ENCODE measurements at regions not wholly inside any gene's neighbourhood (a gene's known extent, or its start where the extent isn't known, plus 50 kb on each side); places are given as distances from the start of the nearest gene placed in this dataset.
A peak's percentile ranks its signal among the peaks of the same experiment; 100 is the strongest.

DNA sequence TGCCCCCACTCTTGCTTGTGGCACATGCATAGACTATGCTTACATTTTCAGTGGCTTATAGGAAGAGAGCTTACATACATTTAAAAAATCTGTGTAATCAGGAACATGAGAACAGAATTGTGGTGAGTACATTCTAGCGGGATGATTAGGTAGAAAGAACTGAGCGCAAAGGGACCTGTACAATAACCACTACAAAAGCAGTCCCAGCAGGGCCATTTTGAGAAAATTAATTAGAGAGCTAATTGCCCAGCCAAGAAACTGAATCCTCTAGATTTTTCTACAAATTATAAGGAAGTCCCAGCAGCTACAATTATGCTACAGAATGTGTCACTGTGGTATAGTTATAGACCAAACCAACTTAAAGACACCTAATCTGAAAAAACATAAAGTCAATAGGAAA is 105.6 kb upstream of the TNFAIP3 start:
- Histone ChIP-seq H3K27ac (ENCODE audit: insufficient read depth, low read length) (no peak overlapping the region), H3K4me3 (ENCODE audit: insufficient read depth, low read depth, low read length) (no peak overlapping the region), H3K23ac (ENCODE audit: low read depth, low read length) (no peak overlapping the region), H2AFZ (replicated peaks; ENCODE audit: low read length, poor library complexity) (no peak overlapping the region), H3K14ac (replicated peaks; ENCODE audit: low read depth, low read length) (no peak overlapping the region), H3K9ac (ENCODE audit: low read depth, low read length) (no peak overlapping the region), H3K9me3 (ENCODE audit: control insufficient read depth, insufficient read depth, low read length) (no peaks in the 10 kb centered on the region), H3K27me3 (ENCODE audit: control insufficient read depth, insufficient read depth, low read length) (no peaks in the 10 kb centered on the region), H2BK15ac (ENCODE audit: low read depth, low read length) (no peak overlapping the region), H2BK20ac (ENCODE audit: low read depth, low read length) (no peak overlapping the region), H3K56ac (ENCODE audit: extremely low read depth, insufficient read depth, low read length) (no peak overlapping the region), H2BK120ac (ENCODE audit: low read depth, low read length) (no peak overlapping the region), H4K20me1 (ENCODE audit: insufficient read depth, low read length) (no peaks in the 10 kb centered on the region), H3K4me2 (ENCODE audit: low read depth, low read length) (no peak overlapping the region), H2BK5ac (ENCODE audit: low read depth, low read length, poor library complexity, severe bottlenecking) (no peak overlapping the region), H3K18ac (ENCODE audit: low read depth, low read length) (peak overlapping the region; percentile 67; the same call in 1 of the 2 replicates), H4K8ac (ENCODE audit: low read depth in 2 of 2, low read length in 2 of 2) (no peak overlapping the region), H3K79me1 (ENCODE audit: low read depth in 1 of 2, low read length in 2 of 2) (no peaks in the 10 kb centered on the region), H2AK5ac (ENCODE audit: low read depth, low read length) (no peak overlapping the region), H3K4ac (ENCODE audit: low read depth, low read length) (no peak overlapping the region), H3K36me3 (ENCODE audit: control insufficient read depth, insufficient read depth, low read length) (no peaks in the 10 kb centered on the region), H3K9me1 (ENCODE audit: insufficient read depth, low read length) (no peaks in the 10 kb centered on the region; the same call in 1 of the 2 replicates), H4K5ac (ENCODE audit: low read depth, low read length) (peak overlapping the region; percentile 66; the same call in 1 of the 2 replicates), H2AK9ac (replicated peaks; ENCODE audit: low read depth, low read length, poor library complexity) (no peak overlapping the region), H3K4me1 (ENCODE audit: control insufficient read depth, insufficient read depth, low read length) (peaks cover 11% of the 10 kb centered on the region), H4K91ac (ENCODE audit: insufficient read depth, low read depth, low read length) (no peak overlapping the region)
- ATAC-seq (ENCODE audit: low read depth) (no peak), DNase-seq (no peak)
- in situ Hi-C loops (cut with MboI; ENCODE audit: low sequenced_read_pairs) (no loop called here), intact Hi-C loops (cut with micrococcal nuclease) (no loop called here), dilution Hi-C loops (cut with HindIII; ENCODE audit: low sequenced_read_pairs, unreplicated experiment) (no loop called here)
- ChIA-PET CTCF (no interaction called here), POLR2A (ENCODE audit: unreplicated experiment) (no interaction called here)
- no CpG with 5 or more reads among the region's 2 CpGs for WGBS, 2 experiments (ENCODE audit: extremely low coverage in 2 of 2, insufficient read length in 1 of 2)
- BruUV-seq (replicated peaks), result no TSS peak
- TF ChIP-seq SMC3 (IDR thresholded peaks at IDR 0.05; ENCODE audit: low read depth, low read length) (no peak), MAZ (IDR thresholded peaks at IDR 0.05; ENCODE audit: borderline replicate concordance, low read depth, low read length) (no peak), POLR2A (IDR thresholded peaks at IDR 0.05; ENCODE audit: low read depth, low read length) (no peak), MXI1 (IDR thresholded peaks at IDR 0.05; ENCODE audit: borderline replicate concordance, low read depth, low read length) (no peak), MAFK (IDR thresholded peaks at IDR 0.05; ENCODE audit: low read depth, low read length) (no peak), RAD21 (IDR thresholded peaks at IDR 0.05; ENCODE audit: low read length) (no peak), FOS (IDR thresholded peaks at IDR 0.05; ENCODE audit: low read depth, low read length) (no peak), RCOR1 (IDR thresholded peaks at IDR 0.05; ENCODE audit: insufficient replicate concordance, low read length) (no peak), RFX5 (IDR thresholded peaks at IDR 0.05; ENCODE audit: low read depth, low read length) (no peak), NFE2L2 (IDR thresholded peaks at IDR 0.05; ENCODE audit: low read depth, low read length) (no peak), BHLHE40 (IDR thresholded peaks at IDR 0.05; ENCODE audit: low read depth, low read length) (no peak), CHD1 (IDR thresholded peaks at IDR 0.05; ENCODE audit: low read depth, low read length) (no peak), CEBPB (IDR thresholded peaks at IDR 0.05; ENCODE audit: low read depth, low read length) (no peak)
- TF ChIP-seq, protein P1, sequence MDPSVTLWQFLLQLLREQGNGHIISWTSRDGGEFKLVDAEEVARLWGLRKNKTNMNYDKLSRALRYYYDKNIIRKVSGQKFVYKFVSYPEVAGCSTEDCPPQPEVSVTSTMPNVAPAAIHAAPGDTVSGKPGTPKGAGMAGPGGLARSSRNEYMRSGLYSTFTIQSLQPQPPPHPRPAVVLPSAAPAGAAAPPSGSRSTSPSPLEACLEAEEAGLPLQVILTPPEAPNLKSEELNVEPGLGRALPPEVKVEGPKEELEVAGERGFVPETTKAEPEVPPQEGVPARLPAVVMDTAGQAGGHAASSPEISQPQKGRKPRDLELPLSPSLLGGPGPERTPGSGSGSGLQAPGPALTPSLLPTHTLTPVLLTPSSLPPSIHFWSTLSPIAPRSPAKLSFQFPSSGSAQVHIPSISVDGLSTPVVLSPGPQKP (IDR thresholded peaks at IDR 0.05; ENCODE audit: borderline replicate concordance, low read depth, low read length), result no peak
- TF ChIP-seq, protein P2, sequence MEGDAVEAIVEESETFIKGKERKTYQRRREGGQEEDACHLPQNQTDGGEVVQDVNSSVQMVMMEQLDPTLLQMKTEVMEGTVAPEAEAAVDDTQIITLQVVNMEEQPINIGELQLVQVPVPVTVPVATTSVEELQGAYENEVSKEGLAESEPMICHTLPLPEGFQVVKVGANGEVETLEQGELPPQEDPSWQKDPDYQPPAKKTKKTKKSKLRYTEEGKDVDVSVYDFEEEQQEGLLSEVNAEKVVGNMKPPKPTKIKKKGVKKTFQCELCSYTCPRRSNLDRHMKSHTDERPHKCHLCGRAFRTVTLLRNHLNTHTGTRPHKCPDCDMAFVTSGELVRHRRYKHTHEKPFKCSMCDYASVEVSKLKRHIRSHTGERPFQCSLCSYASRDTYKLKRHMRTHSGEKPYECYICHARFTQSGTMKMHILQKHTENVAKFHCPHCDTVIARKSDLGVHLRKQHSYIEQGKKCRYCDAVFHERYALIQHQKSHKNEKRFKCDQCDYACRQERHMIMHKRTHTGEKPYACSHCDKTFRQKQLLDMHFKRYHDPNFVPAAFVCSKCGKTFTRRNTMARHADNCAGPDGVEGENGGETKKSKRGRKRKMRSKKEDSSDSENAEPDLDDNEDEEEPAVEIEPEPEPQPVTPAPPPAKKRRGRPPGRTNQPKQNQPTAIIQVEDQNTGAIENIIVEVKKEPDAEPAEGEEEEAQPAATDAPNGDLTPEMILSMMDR (conservative IDR thresholded peaks at IDR 0.05; ENCODE audit: low read depth, low read length), result no peak
- TF ChIP-seq, protein P3, sequence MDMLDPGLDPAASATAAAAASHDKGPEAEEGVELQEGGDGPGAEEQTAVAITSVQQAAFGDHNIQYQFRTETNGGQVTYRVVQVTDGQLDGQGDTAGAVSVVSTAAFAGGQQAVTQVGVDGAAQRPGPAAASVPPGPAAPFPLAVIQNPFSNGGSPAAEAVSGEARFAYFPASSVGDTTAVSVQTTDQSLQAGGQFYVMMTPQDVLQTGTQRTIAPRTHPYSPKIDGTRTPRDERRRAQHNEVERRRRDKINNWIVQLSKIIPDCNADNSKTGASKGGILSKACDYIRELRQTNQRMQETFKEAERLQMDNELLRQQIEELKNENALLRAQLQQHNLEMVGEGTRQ (IDR thresholded peaks at IDR 0.05; ENCODE audit: low read depth, low read length), result no peak
